HEK293 (cell line): ENCODE measurements at regions not wholly inside any gene's neighbourhood (a gene's known extent, or its start where the extent isn't known, plus 50 kb on each side); places are given as distances from the start of the nearest gene placed in this dataset.

Experiments
- PATZ1 ChIP-seq: fragments of 450-650 bp; formaldehyde crosslinking; IDR thresholded peaks from 2 replicates; pipeline ENCODE4 v1.5.1; 2016; ENCODE audit warnings: missing biosample characterization, missing genetic modification characterization
- SCRT2 ChIP-seq: fragments of 450-650 bp; formaldehyde crosslinking; IDR thresholded peaks from 2 replicates; pipeline ENCODE4 v1.5.1; 2016; ENCODE audit warnings: missing biosample characterization, missing genetic modification characterization
- ZFP37 ChIP-seq: fragments of 450-650 bp; formaldehyde crosslinking; IDR thresholded peaks from 2 replicates; pipeline ENCODE4 v1.5.1; 2016; ENCODE audit warnings: missing biosample characterization, missing genetic modification characterization
- ZNF121 ChIP-seq: fragments of 450-650 bp; formaldehyde crosslinking; IDR thresholded peaks from 2 replicates; pipeline ENCODE4 v1.5.1; 2016; ENCODE audit warnings: missing biosample characterization, missing genetic modification characterization
- ZNF707 ChIP-seq: fragments of 450-650 bp; formaldehyde crosslinking; IDR thresholded peaks from 2 replicates; pipeline ENCODE4 v1.5.1; 2016; ENCODE audit warnings: missing biosample characterization, missing genetic modification characterization

- no peak for TF ChIP-seq ZNF707 (tag by site-specific recombination)
- TF ChIP-seq ZNF121: no peak
- TF ChIP-seq ZFP37 (tag by site-specific recombination): no peak
- no peak for TF ChIP-seq SCRT2 (tag by site-specific recombination)
- no peak for TF ChIP-seq PATZ1 (tag by site-specific recombination)
Observed at GRCh38 chr17:422196-422930, 69.8 kb upstream of the RPH3AL start.
